ENCODE measurements at regions not wholly inside any gene's neighbourhood (a gene's known extent, or its start where the extent isn't known, plus 50 kb on each side); places are given as distances from the start of the nearest gene placed in this dataset.

DNA sequence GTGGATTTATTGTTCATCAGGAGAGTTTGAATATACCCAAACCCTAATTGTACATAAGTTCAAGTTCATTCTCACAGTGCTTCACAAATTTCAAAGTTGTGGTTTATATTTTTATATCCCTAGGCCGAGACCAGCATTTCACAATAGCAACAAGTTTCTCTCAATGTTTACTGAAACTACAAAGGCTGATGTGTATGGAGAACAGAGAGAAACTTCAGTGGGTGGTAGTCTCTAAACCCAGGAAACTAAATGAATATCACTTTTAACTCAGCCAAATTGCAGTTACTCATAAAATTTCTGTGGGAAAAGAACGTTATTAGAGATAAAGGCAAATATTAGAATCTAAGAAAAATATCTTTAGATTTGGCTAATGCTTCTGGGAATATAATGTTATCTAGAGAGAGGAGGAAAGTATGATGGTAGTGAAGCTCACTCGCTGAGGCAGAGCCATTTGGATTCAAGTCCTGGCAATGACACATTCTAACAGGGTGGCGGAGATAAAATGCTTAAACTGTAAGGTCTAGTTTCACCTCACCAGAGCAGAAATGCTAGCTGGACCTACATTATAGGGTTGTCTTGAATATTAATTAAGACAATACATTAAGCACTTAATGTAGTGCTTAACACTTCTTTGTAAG lies 514.8 kb downstream of the EPHA3 start:
- Histone ChIP-seq H3K4me3 (ENCODE audit: low read depth in 1 of 2, low read length in 1 of 2) (no peak overlapping the region), H3K36me3 (no peaks in the 10 kb centered on the region), H3K9me3 (no peaks in the 10 kb centered on the region), H3K27me3 (no peaks in the 10 kb centered on the region), H3K27ac (no peak overlapping the region), H3K4me1 (ENCODE audit: control insufficient read depth in 1 of 2, insufficient read depth in 1 of 2, low read depth in 1 of 2, low read length in 1 of 2) (no peaks in the 10 kb centered on the region)
- TF ChIP-seq, protein P1, sequence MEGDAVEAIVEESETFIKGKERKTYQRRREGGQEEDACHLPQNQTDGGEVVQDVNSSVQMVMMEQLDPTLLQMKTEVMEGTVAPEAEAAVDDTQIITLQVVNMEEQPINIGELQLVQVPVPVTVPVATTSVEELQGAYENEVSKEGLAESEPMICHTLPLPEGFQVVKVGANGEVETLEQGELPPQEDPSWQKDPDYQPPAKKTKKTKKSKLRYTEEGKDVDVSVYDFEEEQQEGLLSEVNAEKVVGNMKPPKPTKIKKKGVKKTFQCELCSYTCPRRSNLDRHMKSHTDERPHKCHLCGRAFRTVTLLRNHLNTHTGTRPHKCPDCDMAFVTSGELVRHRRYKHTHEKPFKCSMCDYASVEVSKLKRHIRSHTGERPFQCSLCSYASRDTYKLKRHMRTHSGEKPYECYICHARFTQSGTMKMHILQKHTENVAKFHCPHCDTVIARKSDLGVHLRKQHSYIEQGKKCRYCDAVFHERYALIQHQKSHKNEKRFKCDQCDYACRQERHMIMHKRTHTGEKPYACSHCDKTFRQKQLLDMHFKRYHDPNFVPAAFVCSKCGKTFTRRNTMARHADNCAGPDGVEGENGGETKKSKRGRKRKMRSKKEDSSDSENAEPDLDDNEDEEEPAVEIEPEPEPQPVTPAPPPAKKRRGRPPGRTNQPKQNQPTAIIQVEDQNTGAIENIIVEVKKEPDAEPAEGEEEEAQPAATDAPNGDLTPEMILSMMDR (IDR thresholded peaks at IDR 0.05), result no peak

DNA sequence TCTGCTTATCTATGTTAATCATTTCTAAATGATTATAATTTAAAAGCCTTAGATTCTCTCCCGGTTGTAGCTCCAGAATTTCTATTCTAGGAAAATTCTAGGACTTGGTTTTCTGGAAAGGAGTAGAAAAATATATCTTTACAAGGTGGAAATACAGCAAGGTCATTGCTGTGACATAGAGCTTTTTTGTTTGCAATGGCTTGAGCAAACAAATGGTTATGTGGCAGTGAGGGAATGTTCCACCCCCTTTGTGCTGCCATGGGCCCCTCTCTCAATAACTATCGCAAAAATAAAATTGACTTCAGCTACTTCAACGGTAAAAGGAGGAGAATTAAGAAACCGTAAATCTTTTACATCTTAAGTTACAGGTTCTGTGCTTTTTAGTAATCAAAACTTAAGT lies 517.1 kb downstream of the EPHA3 start:
- Histone ChIP-seq H3K4me1 (ENCODE audit: control insufficient read depth in 1 of 2, insufficient read depth in 1 of 2, low read depth in 1 of 2, low read length in 1 of 2) (no peaks in the 10 kb centered on the region), H3K4me3 (ENCODE audit: low read depth in 1 of 2, low read length in 1 of 2) (no peak overlapping the region), H3K27me3 (no peaks in the 10 kb centered on the region), H3K27ac (no peak overlapping the region), H3K36me3 (no peaks in the 10 kb centered on the region), H3K9me3 (no peaks in the 10 kb centered on the region)
- TF ChIP-seq, protein P1 (IDR thresholded peaks at IDR 0.05), result no peak

GRCh38 chr3:89625945-89626344 lies 518.5 kb downstream of the EPHA3 start:
- no peak overlapping the region for H3K4me3 ChIP-seq (ENCODE audit: low read depth in 1 of 2, low read length in 1 of 2)
- H3K36me3 ChIP-seq, result no peaks in the 10 kb centered on the region
- H3K9me3 ChIP-seq, result no peaks in the 10 kb centered on the region
- TF ChIP-seq, protein P1 (IDR thresholded peaks at IDR 0.05), result no peak
- H3K27ac ChIP-seq, result no peak overlapping the region
- no peaks in the 10 kb centered on the region for H3K4me1 ChIP-seq (ENCODE audit: control insufficient read depth in 1 of 2, insufficient read depth in 1 of 2, low read depth in 1 of 2, low read length in 1 of 2)
- no peaks in the 10 kb centered on the region for H3K27me3 ChIP-seq

- no peaks in the 10 kb centered on the region for H3K36me3 ChIP-seq
- H3K27me3 ChIP-seq, result no peaks in the 10 kb centered on the region
- TF ChIP-seq, protein P1 (IDR thresholded peaks at IDR 0.05), result no peak
- H3K4me1 ChIP-seq (ENCODE audit: control insufficient read depth in 1 of 2, insufficient read depth in 1 of 2, low read depth in 1 of 2, low read length in 1 of 2), result no peaks in the 10 kb centered on the region
- H3K27ac ChIP-seq, result no peak overlapping the region
- H3K9me3 ChIP-seq, result no peaks in the 10 kb centered on the region
- no peak overlapping the region for H3K4me3 ChIP-seq (ENCODE audit: low read depth in 1 of 2, low read length in 1 of 2)
Measured at GRCh38 chr3:89628856-89629670, 521.6 kb downstream of the EPHA3 start.

DNA sequence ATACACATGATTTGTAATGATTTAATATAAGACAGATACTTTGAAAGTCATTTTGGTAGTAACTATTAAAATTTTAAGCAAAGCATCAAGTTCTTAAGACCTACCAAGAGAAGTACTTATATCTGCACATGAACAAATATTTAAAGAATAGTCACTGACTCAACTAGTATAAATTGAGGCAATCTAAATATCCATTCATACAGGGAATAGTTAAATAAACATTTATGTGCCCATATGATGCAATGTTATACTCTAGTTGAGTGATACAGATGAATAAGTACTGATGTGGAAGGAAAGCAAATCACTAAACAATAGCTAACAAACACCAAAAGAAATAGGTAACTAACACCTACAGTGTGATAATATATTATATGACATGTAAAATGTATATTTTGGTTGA lies 527.7 kb downstream of the EPHA3 start:
- H3K36me3 ChIP-seq, result no peaks in the 10 kb centered on the region
- H3K9me3 ChIP-seq, result no peaks in the 10 kb centered on the region
- no peak overlapping the region for H3K4me3 ChIP-seq (ENCODE audit: low read depth in 1 of 2, low read length in 1 of 2)
- no peak overlapping the region for H3K27ac ChIP-seq
- no peaks in the 10 kb centered on the region for H3K4me1 ChIP-seq (ENCODE audit: control insufficient read depth in 1 of 2, insufficient read depth in 1 of 2, low read depth in 1 of 2, low read length in 1 of 2)
- no peaks in the 10 kb centered on the region for H3K27me3 ChIP-seq
- TF ChIP-seq, protein P1 (IDR thresholded peaks at IDR 0.05), result no peak
